HG03045 (cell line): ENCODE measurements at regions not wholly inside any gene's neighbourhood (a gene's known extent, or its start where the extent isn't known, plus 50 kb on each side); places are given as distances from the start of the nearest gene placed in this dataset.

ENCODE experiments used
- ATAC-seq: cut with Tn5 transposase; IDR thresholded peaks from one replicate; pipeline ENCODE4 v1.9.1; 2021; ENCODE audit warnings: mild to moderate bottlenecking, moderate library complexity; ENCODE audit not compliant: unreplicated experiment

DNA sequence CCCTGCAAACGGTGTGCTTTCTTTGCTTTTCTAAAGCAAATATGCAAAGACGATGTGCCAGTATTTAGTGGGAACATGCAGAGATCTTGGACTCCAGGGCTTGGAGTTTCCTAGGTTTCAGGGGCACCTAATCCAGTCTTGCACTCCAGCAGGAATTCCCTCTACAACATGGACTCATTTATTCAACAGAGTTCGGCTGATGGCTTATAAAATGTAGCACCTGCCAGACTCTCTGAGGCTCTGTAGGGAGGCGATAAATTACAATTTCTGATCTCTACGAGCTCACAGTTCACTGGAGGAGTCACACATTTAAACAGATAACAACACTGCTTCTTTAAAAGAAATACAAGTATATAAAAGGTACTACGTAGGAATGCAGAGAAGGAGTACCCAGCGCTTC is 143.7 kb downstream of the FGF9 start:
- ATAC-seq = no peak

DNA sequence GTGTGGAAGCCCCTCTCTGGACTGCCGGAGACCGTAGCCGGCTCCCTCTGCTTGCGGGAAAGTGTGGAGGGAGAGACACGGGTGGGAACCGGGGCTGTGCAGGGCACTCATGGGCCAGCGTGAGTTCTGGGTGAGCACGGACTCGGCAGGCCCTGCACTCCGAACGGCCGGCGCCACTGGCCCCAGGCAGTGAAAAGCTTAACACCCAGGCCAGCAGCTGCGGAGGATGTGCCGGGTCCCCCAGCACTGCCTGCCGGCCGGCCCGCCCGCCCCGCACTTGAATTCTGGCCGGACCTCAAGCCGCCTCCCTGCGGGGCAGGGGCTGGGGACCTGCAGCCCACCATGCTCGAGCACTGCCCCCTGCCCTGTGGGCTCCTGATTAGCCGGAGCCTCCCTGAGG is 147.0 kb downstream of the FGF9 start:
- ATAC-seq = no peak

DNA sequence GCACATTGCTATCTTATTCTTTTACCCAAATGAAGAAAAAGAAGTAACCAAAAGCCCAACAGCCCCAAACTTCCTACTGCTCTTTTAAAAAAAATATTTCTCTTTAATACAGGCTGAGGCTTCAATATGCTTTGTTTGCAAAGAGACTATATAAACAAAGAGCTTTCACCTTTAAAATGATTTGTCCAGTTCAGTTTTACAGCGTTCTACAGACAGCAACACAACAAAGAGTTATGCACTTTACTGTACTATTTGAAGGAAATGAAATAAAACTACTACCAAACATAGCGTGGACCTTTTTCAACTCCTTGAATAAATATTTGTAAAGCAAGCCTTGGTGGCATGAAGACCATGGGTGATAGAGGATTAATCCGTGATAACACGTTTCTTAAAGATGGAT is 151.2 kb downstream of the FGF9 start:
- no peak for ATAC-seq

DNA sequence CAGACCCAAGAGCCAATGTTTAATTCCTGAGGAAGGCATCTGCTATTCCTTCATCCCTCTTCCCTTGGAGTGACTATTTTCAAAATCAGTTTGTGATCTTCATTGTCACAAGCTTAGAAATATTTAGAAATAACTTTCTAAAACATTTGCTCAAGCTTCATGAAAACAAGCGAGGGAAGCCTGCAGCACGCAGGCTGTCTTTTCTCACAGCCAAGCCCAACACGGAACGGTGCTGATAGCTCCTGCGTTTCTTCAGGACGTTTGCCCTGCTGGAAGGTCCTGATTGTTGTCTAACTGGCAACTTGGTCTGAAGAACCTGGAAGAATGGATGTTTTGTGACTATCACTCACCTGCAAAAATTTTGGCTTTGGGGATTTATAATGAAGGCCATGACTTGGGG is 152.5 kb downstream of the FGF9 start:
- no peak for ATAC-seq

DNA sequence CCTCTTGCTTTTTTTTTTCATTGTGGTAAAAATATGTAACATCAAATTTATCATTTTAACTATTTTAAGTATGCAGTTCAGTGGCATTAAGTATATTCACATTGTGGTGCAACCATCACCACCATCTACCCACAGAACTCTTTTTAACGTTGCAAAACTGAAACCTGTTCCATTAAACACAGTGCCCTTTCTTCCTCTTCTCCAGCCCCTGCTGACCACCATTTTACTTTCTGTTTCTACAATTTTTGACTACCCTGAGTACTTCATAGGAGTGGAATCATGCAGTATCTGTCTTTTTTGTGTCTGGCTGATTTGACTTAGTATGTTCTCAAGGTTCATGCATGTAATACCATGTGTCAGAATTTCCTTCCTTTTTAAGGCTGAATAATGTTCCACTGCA is 153.1 kb downstream of the FGF9 start:
- ATAC-seq = peak; percentile 47

DNA sequence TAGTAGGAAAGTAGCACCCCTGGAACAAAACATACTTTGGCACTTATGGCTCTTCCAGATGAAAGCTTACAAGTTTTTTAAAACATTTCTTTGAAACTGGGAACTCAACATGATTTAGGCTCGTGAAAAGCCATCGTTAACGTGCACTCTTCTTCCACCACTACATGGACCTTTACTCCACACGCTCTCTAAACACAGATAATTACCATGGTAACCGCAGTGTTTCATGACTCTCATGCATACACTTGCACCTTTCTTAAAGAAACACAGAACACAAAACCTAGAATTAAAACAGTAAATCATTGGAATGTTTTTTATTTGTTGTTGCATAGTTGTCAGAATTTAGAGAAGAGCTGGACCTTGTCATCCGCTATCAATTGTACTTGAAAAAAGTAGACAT is 154.3 kb downstream of the FGF9 start:
- no peak for ATAC-seq

GRCh38 chr13:21825801-21826200 is 154.9 kb downstream of the FGF9 start:
- no peak for ATAC-seq

- ATAC-seq = no peak
Observed at GRCh38 chr13:21826214-21827015, 155.5 kb downstream of the FGF9 start.

GRCh38 chr13:21831654-21832324 is 160.9 kb downstream of the FGF9 start:
- no peak for ATAC-seq

DNA sequence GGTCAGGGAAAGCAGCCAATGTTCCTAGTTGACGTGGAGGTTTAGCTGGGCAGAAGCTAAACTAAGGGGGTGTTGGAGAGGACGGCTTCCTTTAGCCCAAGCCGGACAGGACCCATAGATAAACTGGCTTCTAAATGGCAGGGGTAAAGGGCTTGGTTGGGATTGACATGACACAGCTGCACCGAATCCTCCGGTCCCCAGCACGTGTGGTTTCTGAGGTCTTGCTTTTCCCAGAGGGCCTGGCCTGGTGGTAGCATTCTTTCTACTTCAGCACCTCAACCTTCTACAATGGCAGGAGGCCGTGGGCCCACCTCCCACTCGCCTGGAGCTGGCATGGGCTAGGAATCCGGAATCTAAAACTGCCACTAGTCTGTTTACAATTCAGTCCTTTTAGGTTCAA is 163.0 kb downstream of the FGF9 start:
- ATAC-seq = no peak

DNA sequence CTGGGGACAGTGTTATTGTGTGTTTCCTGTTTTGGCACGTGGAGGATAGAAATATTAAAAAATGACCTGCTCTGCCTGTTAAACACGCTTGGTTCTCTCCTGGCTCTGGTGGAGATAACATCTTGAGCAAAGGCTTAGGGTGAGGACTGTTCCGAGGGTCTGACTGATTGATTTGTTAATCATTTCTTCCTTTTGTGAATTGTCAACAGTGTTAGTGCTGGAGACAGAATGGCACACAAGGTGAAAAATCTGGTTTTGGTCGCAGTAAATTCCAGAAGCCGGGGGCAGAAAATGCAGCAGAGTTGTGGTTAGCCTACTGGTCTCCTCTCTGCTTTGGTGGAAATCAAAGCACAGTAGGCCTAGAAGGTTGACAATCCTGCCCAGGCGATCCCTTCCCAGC is 163.6 kb downstream of the FGF9 start:
- no peak for ATAC-seq

DNA sequence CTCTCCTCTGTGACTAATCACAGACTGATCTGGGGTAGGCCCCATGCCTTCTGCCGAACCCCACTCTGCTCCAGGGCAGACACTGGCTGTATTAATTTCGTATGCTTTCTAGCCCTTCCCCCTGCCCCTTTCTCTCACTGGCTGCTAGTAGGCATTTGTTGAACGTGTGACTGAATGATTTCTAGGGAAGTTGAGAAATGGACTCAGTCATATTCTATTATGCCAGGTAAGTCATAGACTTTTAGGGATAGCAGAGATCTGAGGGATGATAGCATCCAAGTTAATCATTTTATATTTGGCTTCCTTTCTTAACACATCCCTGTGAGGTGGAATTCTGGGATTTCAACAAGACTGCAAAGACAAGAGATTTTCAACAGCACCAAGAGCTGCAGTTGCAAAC is 166.4 kb downstream of the FGF9 start:
- ATAC-seq = no peak

- ATAC-seq = no peak
Observed at GRCh38 chr13:21837841-21838551, 167.1 kb downstream of the FGF9 start.

- no peak for ATAC-seq
Observed at GRCh38 chr13:21846605-21847004, 175.7 kb downstream of the FGF9 start.

GRCh38 chr13:21849323-21849722 is 178.4 kb downstream of the FGF9 start:
- ATAC-seq = peak; percentile 78

GRCh38 chr13:21850013-21851006 is 179.4 kb downstream of the FGF9 start:
- no peak for ATAC-seq

DNA sequence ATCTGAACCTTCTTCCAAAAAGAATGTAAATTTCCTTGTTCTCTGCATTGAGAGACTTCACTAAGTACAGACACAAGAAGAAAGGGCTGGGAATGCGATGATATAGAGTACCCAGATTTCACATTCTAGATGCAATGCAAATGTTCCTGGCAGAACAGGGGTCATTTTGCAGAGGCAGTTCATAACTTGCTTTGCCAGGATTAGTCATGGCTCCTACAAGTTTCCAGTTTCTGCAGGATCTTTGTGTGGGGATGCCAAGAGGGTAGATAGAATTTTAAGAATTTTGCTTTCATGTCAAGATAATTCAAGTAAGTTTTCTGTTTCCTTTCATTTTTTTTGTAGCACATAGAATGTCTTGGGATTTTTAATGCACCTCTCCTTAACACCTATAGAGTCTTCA is 181.2 kb downstream of the FGF9 start:
- no peak for ATAC-seq

- no peak for ATAC-seq
Observed at GRCh38 chr13:21853779-21854178, 182.9 kb downstream of the FGF9 start.

DNA sequence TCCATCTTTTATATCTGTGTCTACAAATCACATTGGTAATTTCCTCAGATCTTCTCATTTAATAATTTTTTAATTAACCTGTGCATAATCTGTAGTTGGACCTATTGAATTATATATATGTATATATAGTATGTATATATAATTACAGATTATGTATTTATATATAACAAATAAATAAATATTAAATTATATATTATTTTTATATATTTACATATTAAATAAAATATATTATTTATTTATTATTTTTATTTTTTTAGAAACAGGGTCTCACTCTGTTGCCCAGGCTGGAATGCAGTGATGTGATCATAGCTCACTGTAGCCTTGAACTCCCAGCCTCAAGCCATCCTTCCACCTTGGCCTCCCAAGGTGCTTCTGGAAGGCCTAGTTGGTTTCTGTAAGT is 197.9 kb downstream of the FGF9 start:
- no peak for ATAC-seq

- ATAC-seq = no peak
Observed at GRCh38 chr13:21871382-21871781, 200.5 kb downstream of the FGF9 start.

GRCh38 chr13:21871919-21872318 is 201.0 kb downstream of the FGF9 start:
- no peak for ATAC-seq
